SK-N-SH (cell line): ENCODE measurements at regions not wholly inside any gene's neighbourhood (a gene's known extent, or its start where the extent isn't known, plus 50 kb on each side); places are given as distances from the start of the nearest gene placed in this dataset.

ENCODE experiments used
- CHD2 ChIP-seq: fragments of 150-350 bp; IDR thresholded peaks from 2 replicates; pipeline ENCODE4 v1.6.1; 2018; ENCODE audit warnings: low read length; ENCODE audit not compliant: partially characterized antibody
- EP300 ChIP-seq, 2 experiments: IDR thresholded peaks; 2 replicates each; pipeline versions ENCODE4 v1.4.0 to v1.6.1; 2012; ENCODE audit warnings: borderline replicate concordance in 1 of 2, low read depth in 1 of 2, low read length in 1 of 2
- FOXJ3 ChIP-seq: sonication (generic); formaldehyde crosslinking; IDR thresholded peaks from 2 replicates; pipeline ENCODE4 v1.5.1; 2020; ENCODE audit warnings: mild to moderate bottlenecking, missing genetic modification reagents
- FOXM1 ChIP-seq: IDR thresholded peaks from 2 replicates; pipeline ENCODE4 v1.4.0; 2012; ENCODE audit warnings: low read depth, mild to moderate bottlenecking
- JUND ChIP-seq: IDR thresholded peaks from 2 replicates; pipeline ENCODE4 v1.4.0; 2012
- POLR2AphosphoS5 ChIP-seq: IDR thresholded peaks from 2 replicates; pipeline ENCODE4 v1.6.1; 2012; ENCODE audit warnings: low read depth, low read length
- REST ChIP-seq: IDR thresholded peaks from 2 replicates; pipeline ENCODE4 v1.6.1; 2012; ENCODE audit warnings: mild to moderate bottlenecking, low read depth, low read length, moderate library complexity
- RFX5 ChIP-seq: IDR thresholded peaks from 2 replicates; pipeline ENCODE4 v1.6.1; 2012; ENCODE audit warnings: mild to moderate bottlenecking, improper control_type of control experiment, low read length
- SMC3 ChIP-seq: IDR thresholded peaks from 2 replicates; pipeline ENCODE4 v1.6.1; 2012; ENCODE audit warnings: low read depth, low read length, improper control_type of control experiment
- TCF12 ChIP-seq: IDR thresholded peaks from 2 replicates; pipeline ENCODE4 v1.4.0; 2012
- TF ChIP-seq, protein P1 (sequence below): fragments of 200-600 bp; sonication (generic); IDR thresholded peaks from 2 replicates; pipeline ENCODE4 v1.6.1; 2017; ENCODE audit warnings: antibody characterized with exemption, mild to moderate bottlenecking, moderate library complexity
- TF ChIP-seq, protein P2 (sequence below): IDR thresholded peaks from 2 replicates; pipeline ENCODE4 v1.4.0; 2012; ENCODE audit warnings: low read depth

DNA sequence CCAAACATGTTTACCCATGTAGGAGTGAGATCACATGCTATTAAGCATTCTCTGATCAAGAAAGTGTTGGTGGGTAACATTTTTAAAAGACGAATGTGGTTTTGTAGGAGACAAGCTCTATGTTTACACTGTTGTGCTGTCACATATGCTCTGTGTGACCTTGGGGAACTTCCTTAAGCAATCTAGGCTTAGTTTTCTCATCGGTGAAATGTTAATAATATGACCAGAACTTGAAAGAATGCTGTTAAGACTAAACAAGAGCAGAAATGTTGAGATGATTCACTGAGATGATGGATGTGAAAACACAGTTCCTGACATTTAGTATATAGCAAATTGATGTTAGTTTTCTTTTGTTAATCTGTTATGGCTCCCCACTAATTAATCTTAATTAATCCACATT lies 860.9 kb upstream of the CNTNAP5 start:
- TF ChIP-seq, protein P1, sequence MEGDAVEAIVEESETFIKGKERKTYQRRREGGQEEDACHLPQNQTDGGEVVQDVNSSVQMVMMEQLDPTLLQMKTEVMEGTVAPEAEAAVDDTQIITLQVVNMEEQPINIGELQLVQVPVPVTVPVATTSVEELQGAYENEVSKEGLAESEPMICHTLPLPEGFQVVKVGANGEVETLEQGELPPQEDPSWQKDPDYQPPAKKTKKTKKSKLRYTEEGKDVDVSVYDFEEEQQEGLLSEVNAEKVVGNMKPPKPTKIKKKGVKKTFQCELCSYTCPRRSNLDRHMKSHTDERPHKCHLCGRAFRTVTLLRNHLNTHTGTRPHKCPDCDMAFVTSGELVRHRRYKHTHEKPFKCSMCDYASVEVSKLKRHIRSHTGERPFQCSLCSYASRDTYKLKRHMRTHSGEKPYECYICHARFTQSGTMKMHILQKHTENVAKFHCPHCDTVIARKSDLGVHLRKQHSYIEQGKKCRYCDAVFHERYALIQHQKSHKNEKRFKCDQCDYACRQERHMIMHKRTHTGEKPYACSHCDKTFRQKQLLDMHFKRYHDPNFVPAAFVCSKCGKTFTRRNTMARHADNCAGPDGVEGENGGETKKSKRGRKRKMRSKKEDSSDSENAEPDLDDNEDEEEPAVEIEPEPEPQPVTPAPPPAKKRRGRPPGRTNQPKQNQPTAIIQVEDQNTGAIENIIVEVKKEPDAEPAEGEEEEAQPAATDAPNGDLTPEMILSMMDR: no peak
- no peak for TF ChIP-seq REST
- TF ChIP-seq, protein P2, sequence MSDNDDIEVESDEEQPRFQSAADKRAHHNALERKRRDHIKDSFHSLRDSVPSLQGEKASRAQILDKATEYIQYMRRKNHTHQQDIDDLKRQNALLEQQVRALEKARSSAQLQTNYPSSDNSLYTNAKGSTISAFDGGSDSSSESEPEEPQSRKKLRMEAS: no peak
- no peak for TF ChIP-seq POLR2AphosphoS5
- no peak for TF ChIP-seq FOXJ3 (CRISPR knock-in tag)
- TF ChIP-seq EP300 (IDR thresholded peaks at IDR 0.05; ENCODE audit: borderline replicate concordance in 1 of 2, low read depth in 1 of 2, low read length in 1 of 2): no peak
- no peak for TF ChIP-seq CHD2
- TF ChIP-seq JUND: no peak
- no peak for TF ChIP-seq TCF12
- TF ChIP-seq FOXM1: no peak
- no peak for TF ChIP-seq SMC3
- no peak for TF ChIP-seq RFX5
